ENCODE measurements at regions not wholly inside any gene's neighbourhood (a gene's known extent, or its start where the extent isn't known, plus 50 kb on each side); places are given as distances from the start of the nearest gene placed in this dataset.

DNA sequence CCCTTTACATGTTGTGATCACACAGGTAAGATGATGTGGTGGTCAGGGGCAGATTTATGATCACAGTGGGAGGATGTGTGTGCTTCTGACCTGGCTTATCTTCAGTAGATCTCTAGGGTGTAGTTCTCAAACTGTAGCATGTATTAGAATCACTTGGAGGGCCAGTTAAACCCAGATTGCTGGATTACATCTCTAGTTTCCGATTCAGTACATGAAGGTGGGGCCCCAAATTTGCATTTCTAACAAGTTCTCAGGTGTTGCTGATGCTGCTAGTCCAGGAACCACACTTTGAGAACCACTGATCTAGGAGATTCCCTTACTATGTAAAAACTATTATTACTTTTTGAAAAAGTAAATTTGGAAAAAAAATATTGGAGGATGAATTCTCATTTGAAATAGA is 199.3 kb upstream of the GOLIM4 start:
- TF ChIP-seq, protein P1, sequence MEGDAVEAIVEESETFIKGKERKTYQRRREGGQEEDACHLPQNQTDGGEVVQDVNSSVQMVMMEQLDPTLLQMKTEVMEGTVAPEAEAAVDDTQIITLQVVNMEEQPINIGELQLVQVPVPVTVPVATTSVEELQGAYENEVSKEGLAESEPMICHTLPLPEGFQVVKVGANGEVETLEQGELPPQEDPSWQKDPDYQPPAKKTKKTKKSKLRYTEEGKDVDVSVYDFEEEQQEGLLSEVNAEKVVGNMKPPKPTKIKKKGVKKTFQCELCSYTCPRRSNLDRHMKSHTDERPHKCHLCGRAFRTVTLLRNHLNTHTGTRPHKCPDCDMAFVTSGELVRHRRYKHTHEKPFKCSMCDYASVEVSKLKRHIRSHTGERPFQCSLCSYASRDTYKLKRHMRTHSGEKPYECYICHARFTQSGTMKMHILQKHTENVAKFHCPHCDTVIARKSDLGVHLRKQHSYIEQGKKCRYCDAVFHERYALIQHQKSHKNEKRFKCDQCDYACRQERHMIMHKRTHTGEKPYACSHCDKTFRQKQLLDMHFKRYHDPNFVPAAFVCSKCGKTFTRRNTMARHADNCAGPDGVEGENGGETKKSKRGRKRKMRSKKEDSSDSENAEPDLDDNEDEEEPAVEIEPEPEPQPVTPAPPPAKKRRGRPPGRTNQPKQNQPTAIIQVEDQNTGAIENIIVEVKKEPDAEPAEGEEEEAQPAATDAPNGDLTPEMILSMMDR (conservative IDR thresholded peaks at IDR 0.05), result no peak
- TF ChIP-seq ZFX (IDR thresholded peaks at IDR 0.05), result no peak
